ENCODE measurements at regions not wholly inside any gene's neighbourhood (a gene's known extent, or its start where the extent isn't known, plus 50 kb on each side); places are given as distances from the start of the nearest gene placed in this dataset.

- TF ChIP-seq PRDM15 (CRISPR knock-in tag; IDR thresholded peaks at IDR 0.05) (no peak), RELB (IDR thresholded peaks at IDR 0.05; ENCODE audit: low read depth) (no peak), TCF3 (IDR thresholded peaks at IDR 0.05; ENCODE audit: borderline replicate concordance, insufficient read depth, low read depth, low read length) (no peak), JUNB (IDR thresholded peaks at IDR 0.05) (no peak), SMAD1 (IDR thresholded peaks at IDR 0.05; ENCODE audit: low read depth, partially characterized antibody) (no peak), CHD2 (IDR thresholded peaks at IDR 0.05; ENCODE audit: borderline replicate concordance, low read depth, low read length) (no peak), BACH1 (IDR thresholded peaks at IDR 0.05; ENCODE audit: borderline replicate concordance) (no peak)
Measured at GRCh38 chr12:125243811-125244210, 178.6 kb downstream of the AACS start (continued).

- intact Hi-C loops (cut with micrococcal nuclease; ENCODE audit: unreplicated experiment): no loop called here
- H3K4me3 ChIP-seq: no peak overlapping the region
- ChIA-PET CTCF (no interaction called here), SMC1A (ENCODE audit: uncharacterized antibody, unreplicated experiment) (no interaction called here), POLR2A (no interaction called here), RAD21 (ENCODE audit: unreplicated experiment) (no interaction called here)
- no peaks in the 10 kb centered on the region for H3K9me3 ChIP-seq (replicated peaks; ENCODE audit: control insufficient read depth, insufficient read depth, low read length)
- ATAC-seq (no peak), FAIRE-seq (no peak), DNase-seq (ENCODE audit: low read depth, low spot score) (no peak)
- no TSS peak for BruUV-seq (replicated peaks)
- no peak for TF ChIP-seq ZNF274 (IDR thresholded peaks at IDR 0.05; ENCODE audit: insufficient read depth, insufficient read length)
- H3K27ac ChIP-seq (ENCODE audit: control insufficient read depth, insufficient read depth): no peak overlapping the region
- peaks cover 2 to 3% of the 10 kb centered on the region in 2 experiments; a peak in 3 of 4 replicates for H3K27me3 ChIP-seq (replicated peaks in 1 of 2; ENCODE audit: control insufficient read depth in 2 of 2, insufficient read depth in 2 of 2, low read length in 1 of 2)
- H3K4me1 ChIP-seq (ENCODE audit: control insufficient read depth, insufficient read depth, low read length): no peaks in the 10 kb centered on the region
- H4K20me1 ChIP-seq (ENCODE audit: control insufficient read depth, insufficient read depth): no peaks in the 10 kb centered on the region
- H2AFZ ChIP-seq (ENCODE audit: control insufficient read depth, low read depth, low read length): no peak overlapping the region
- H3K36me3 ChIP-seq (ENCODE audit: control insufficient read depth in 2 of 2, insufficient read depth in 2 of 2, low read length in 1 of 2): no peaks in the 10 kb centered on the region
- H3K9ac ChIP-seq (ENCODE audit: control insufficient read depth, insufficient read depth, low read length): no peak overlapping the region
- in situ Hi-C loops (cut with MboI): no loop called here
- no peaks in the 10 kb centered on the region for H3K79me2 ChIP-seq (ENCODE audit: control insufficient read depth, insufficient read depth, low read length)
- H3K4me2 ChIP-seq (ENCODE audit: control insufficient read depth, insufficient read depth): no peak overlapping the region
- 47% methylated on average over 8 of the region's 8 CpGs for WGBS (ENCODE audit: insufficient coverage, insufficient replicate concordance, low lambda C conversion rate, missing lambda C conversion rate)
Measured at GRCh38 chr12:125244338-125244737, 179.1 kb downstream of the AACS start.
